Endothelial cell of umbilical vein (primary cell): ENCODE measurements at regions not wholly inside any gene's neighbourhood (a gene's known extent, or its start where the extent isn't known, plus 50 kb on each side); places are given as distances from the start of the nearest gene placed in this dataset.

Experiments used
- CTCF ChIP-seq, 2 donors: IDR thresholded peaks; 1 replicate in 1 of 2; 2 replicates in 1 of 2; pipeline ENCODE4 v1.5.1; 2011; ENCODE audit warnings: low read length in 2 of 2, mild to moderate bottlenecking in 2 of 2, moderate library complexity in 2 of 2, control low read depth in 1 of 2, inconsistent platforms in 1 of 2, low read depth in 1 of 2; ENCODE audit not compliant: insufficient read depth in 1 of 2; ENCODE audit errors: extremely low read depth in 1 of 2
- EZH2 ChIP-seq: IDR thresholded peaks from 2 replicates; pipeline ENCODE4 v1.6.1; 2012; ENCODE audit warnings: borderline replicate concordance, low read depth, mild to moderate bottlenecking, moderate library complexity, low read length, inconsistent platforms; ENCODE audit not compliant: severe bottlenecking
- FOS ChIP-seq: IDR thresholded peaks from 2 replicates; pipeline ENCODE4 v1.6.1; 2011; ENCODE audit warnings: mild to moderate bottlenecking, low read length, moderate library complexity, borderline replicate concordance; ENCODE audit not compliant: insufficient read depth
- GATA2 ChIP-seq: IDR thresholded peaks from 2 replicates; pipeline ENCODE4 v1.7.0; 2011; ENCODE audit warnings: low read depth, mild to moderate bottlenecking, moderate library complexity, mixed read lengths, low read length; ENCODE audit not compliant: insufficient read length, insufficient read depth
- JUN ChIP-seq: IDR thresholded peaks from 2 replicates; pipeline ENCODE4 v1.6.1; 2011; ENCODE audit warnings: borderline replicate concordance, low read depth; ENCODE audit not compliant: insufficient read length, insufficient read depth
- MAX ChIP-seq: IDR thresholded peaks from 2 replicates; pipeline ENCODE4 v1.6.1; 2011; ENCODE audit not compliant: insufficient read depth, insufficient read length
- MYC ChIP-seq: IDR thresholded peaks from one replicate; pipeline ENCODE4 v1.6.1; 2011; ENCODE audit warnings: mild to moderate bottlenecking, low read depth, low read length
- POLR2A ChIP-seq: IDR thresholded peaks from 2 replicates; pipeline ENCODE4 v1.6.1; 2012; ENCODE audit warnings: low read depth, mild to moderate bottlenecking, control low read depth, low read length
- POLR2AphosphoS5 ChIP-seq: IDR thresholded peaks from 2 replicates; pipeline ENCODE4 v1.6.1; 2012; ENCODE audit warnings: low read depth, mild to moderate bottlenecking, control low read depth, low read length, moderate library complexity; ENCODE audit not compliant: insufficient read depth

- TF ChIP-seq MAX (no peak), CTCF (IDR thresholded peaks at IDR 0.05; ENCODE audit: extremely low read depth in 1 of 2, insufficient read depth in 1 of 2, low read depth in 1 of 2, low read length in 2 of 2) (no peak), POLR2A (no peak), EZH2 (no peak), MYC (no peak), POLR2AphosphoS5 (no peak), FOS (no peak), GATA2 (no peak), JUN (no peak)
Observed at GRCh38 chr11:109145287-109145686, 276.7 kb upstream of the C11orf87 start.
